CD8-positive, alpha-beta memory T cell (primary cell): ENCODE measurements at regions not wholly inside any gene's neighbourhood (a gene's known extent, or its start where the extent isn't known, plus 50 kb on each side); places are given as distances from the start of the nearest gene placed in this dataset.

Experiments used
- CTCF ChIA-PET: fragments of 350-600 bp; sonication (Branson Sonifier 250); formaldehyde crosslinking; loops from one replicate; lab custom pipeline; 2021; ENCODE audit warnings: antibody characterized with exemption; lab: Charles Lee
- POLR2A ChIA-PET: fragments of 350-600 bp; sonication (Branson Sonifier 250); formaldehyde crosslinking; loops from one replicate; lab custom pipeline; 2021; ENCODE audit warnings: antibody characterized with exemption; lab: Charles Lee
- DNase-seq, 5 donors: peaks; one replicate each; pipeline versions ENCODE4 v3.0.0 to v3.0.0-alpha.2; 2020 to 2022; ENCODE audit warnings: mixed read lengths in 1 of 5
- H3K27ac ChIP-seq: one replicate; pipeline ENCODE4 v1.7.0; 2013; ENCODE audit warnings: low read depth, mild to moderate bottlenecking, low read length, moderate library complexity
- H3K27me3 ChIP-seq: 2 replicates; pipeline ENCODE4 v1.7.0; 2013; ENCODE audit warnings: low read length, mild to moderate bottlenecking; ENCODE audit not compliant: insufficient read depth, poor library complexity, severe bottlenecking
- H3K36me3 ChIP-seq: 2 replicates; pipeline ENCODE4 v1.7.0; 2013; ENCODE audit warnings: mild to moderate bottlenecking, low read length, moderate library complexity; ENCODE audit not compliant: insufficient read depth
- H3K4me1 ChIP-seq: 2 replicates; pipeline ENCODE4 v1.7.0; 2013; ENCODE audit warnings: mild to moderate bottlenecking, low read length, moderate library complexity; ENCODE audit not compliant: insufficient read depth
- H3K4me3 ChIP-seq: 2 replicates; pipeline ENCODE4 v1.7.0; 2013; ENCODE audit warnings: mild to moderate bottlenecking, low read length
- H3K9me3 ChIP-seq: 2 replicates; pipeline ENCODE4 v1.7.0; 2013; ENCODE audit warnings: mild to moderate bottlenecking, low read length
- H3K27ac Mint-ChIP-seq, 8 donors: one replicate each; pipeline ENCODE4 v1.8.0; 2020 to 2021; ENCODE audit warnings: mixed read lengths in 8 of 8, mild to moderate bottlenecking in 6 of 8, inconsistent platforms in 3 of 8, moderate library complexity in 3 of 8
- H3K27me3 Mint-ChIP-seq, 2 donors: one replicate each; pipeline ENCODE4 v1.8.0; 2020 to 2021; ENCODE audit warnings: mixed read lengths in 2 of 2, mild to moderate bottlenecking in 1 of 2, moderate library complexity in 1 of 2
- H3K36me3 Mint-ChIP-seq, 3 donors: one replicate each; pipeline ENCODE4 v1.8.0; 2020 to 2021; ENCODE audit warnings: mixed read lengths in 3 of 3, inconsistent platforms in 1 of 3, mild to moderate bottlenecking in 1 of 3
- H3K4me1 Mint-ChIP-seq, 3 donors: one replicate each; pipeline ENCODE4 v1.8.0; 2020 to 2021; ENCODE audit warnings: mixed read lengths in 3 of 3, inconsistent platforms in 1 of 3, mild to moderate bottlenecking in 1 of 3
- H3K4me3 Mint-ChIP-seq, 7 donors: one replicate each; pipeline ENCODE4 v1.8.0; 2020 to 2021; ENCODE audit warnings: mixed read lengths in 7 of 7, mild to moderate bottlenecking in 6 of 7, moderate library complexity in 4 of 7, inconsistent platforms in 2 of 7
- H3K9me3 Mint-ChIP-seq, 5 donors: one replicate each; pipeline ENCODE4 v1.8.0; 2020 to 2022; ENCODE audit warnings: mixed read lengths in 5 of 5, mild to moderate bottlenecking in 3 of 5, moderate library complexity in 2 of 5, inconsistent platforms in 1 of 5

GRCh38 chr14:84361476-84361875 is 1168.5 kb upstream of the FLRT2 start:
- POLR2A ChIA-PET: no interaction called here
- Histone ChIP-seq H3K4me3 (no peak overlapping the region), H3K27me3 (no peaks in the 10 kb centered on the region), H3K27ac (no peak overlapping the region), H3K4me1 (no peaks in the 10 kb centered on the region), H3K9me3 (no peaks in the 10 kb centered on the region), H3K36me3 (no peaks in the 10 kb centered on the region)
- peaks cover 2 to 26% (median 12%) of the 10 kb centered on the region in 5 donors for H3K9me3 Mint-ChIP-seq
- no peak for DNase-seq
- no peak overlapping the region for H3K4me3 Mint-ChIP-seq
- H3K4me1 Mint-ChIP-seq: no peaks in the 10 kb centered on the region
- H3K36me3 Mint-ChIP-seq: no peaks in the 10 kb centered on the region
- CTCF ChIA-PET: no interaction called here
- H3K27me3 Mint-ChIP-seq: no peaks in the 10 kb centered on the region
- H3K27ac Mint-ChIP-seq: no peak overlapping the region

- Histone ChIP-seq H3K4me3 (no peak overlapping the region), H3K4me1 (no peaks in the 10 kb centered on the region), H3K36me3 (no peaks in the 10 kb centered on the region), H3K27me3 (no peaks in the 10 kb centered on the region), H3K27ac (no peak overlapping the region), H3K9me3 (no peaks in the 10 kb centered on the region)
- DNase-seq: no peak
- POLR2A ChIA-PET: no interaction called here
- Mint-ChIP-seq H3K4me3 (no peak overlapping the region), H3K27me3 (no peaks in the 10 kb centered on the region), H3K36me3 (no peaks in the 10 kb centered on the region), H3K27ac (no peak overlapping the region), H3K9me3 (peaks cover 0 to 28% (median 3%) of the 10 kb centered on the region in 5 donors), H3K4me1 (no peaks in the 10 kb centered on the region)
- CTCF ChIA-PET: no interaction called here
Observed at GRCh38 chr14:84375235-84375634, 1154.7 kb upstream of the FLRT2 start.

GRCh38 chr14:84390010-84390409 is 1139.9 kb upstream of the FLRT2 start:
- DNase-seq: no peak
- Histone ChIP-seq H3K36me3 (no peaks in the 10 kb centered on the region), H3K4me1 (no peaks in the 10 kb centered on the region), H3K9me3 (no peaks in the 10 kb centered on the region), H3K27ac (no peak overlapping the region), H3K4me3 (no peak overlapping the region), H3K27me3 (no peaks in the 10 kb centered on the region)
- peaks cover 2 to 49% (median 16%) of the 10 kb centered on the region in 5 donors for H3K9me3 Mint-ChIP-seq
- H3K36me3 Mint-ChIP-seq: no peaks in the 10 kb centered on the region
- H3K4me3 Mint-ChIP-seq: no peak overlapping the region
- POLR2A ChIA-PET: no interaction called here
- H3K27ac Mint-ChIP-seq: no peak overlapping the region
- no peaks in the 10 kb centered on the region for H3K4me1 Mint-ChIP-seq
- CTCF ChIA-PET: no interaction called here
- no peaks in the 10 kb centered on the region for H3K27me3 Mint-ChIP-seq

GRCh38 chr14:84397631-84398030 is 1132.3 kb upstream of the FLRT2 start:
- no peaks in the 10 kb centered on the region for H3K36me3 Mint-ChIP-seq
- Histone ChIP-seq H3K4me3 (no peak overlapping the region), H3K27ac (no peak overlapping the region), H3K27me3 (no peaks in the 10 kb centered on the region), H3K9me3 (no peaks in the 10 kb centered on the region), H3K36me3 (no peaks in the 10 kb centered on the region), H3K4me1 (no peaks in the 10 kb centered on the region)
- H3K27me3 Mint-ChIP-seq: no peaks in the 10 kb centered on the region
- ChIA-PET CTCF (no interaction called here), POLR2A (no interaction called here)
- H3K4me1 Mint-ChIP-seq: no peaks in the 10 kb centered on the region
- H3K4me3 Mint-ChIP-seq: no peak overlapping the region
- H3K9me3 Mint-ChIP-seq: peaks cover 10 to 32% (median 21%) of the 10 kb centered on the region in 5 donors
- no peak for DNase-seq
- no peak overlapping the region for H3K27ac Mint-ChIP-seq

- H3K4me3 ChIP-seq: no peak overlapping the region
- no peak for DNase-seq
- no peaks in the 10 kb centered on the region for H3K27me3 ChIP-seq
- H3K27ac ChIP-seq: no peak overlapping the region
- no peaks in the 10 kb centered on the region for H3K27me3 Mint-ChIP-seq
- no peaks in the 10 kb centered on the region for H3K9me3 ChIP-seq
- H3K4me3 Mint-ChIP-seq: no peak overlapping the region
- H3K27ac Mint-ChIP-seq: no peak overlapping the region
- H3K4me1 ChIP-seq: no peaks in the 10 kb centered on the region
- no peaks in the 10 kb centered on the region for H3K36me3 ChIP-seq
- ChIA-PET POLR2A (no interaction called here), CTCF (no interaction called here)
- no peaks in the 10 kb centered on the region for H3K36me3 Mint-ChIP-seq
- no peaks in the 10 kb centered on the region for H3K4me1 Mint-ChIP-seq
- H3K9me3 Mint-ChIP-seq: peaks cover 12 to 28% (median 21%) of the 10 kb centered on the region in 5 donors
Observed at GRCh38 chr14:84399296-84399910, 1130.5 kb upstream of the FLRT2 start.

- H3K4me3 ChIP-seq: no peak overlapping the region
- Mint-ChIP-seq H3K27me3 (no peaks in the 10 kb centered on the region), H3K9me3 (peaks cover 6 to 23% (median 17%) of the 10 kb centered on the region in 5 donors), H3K36me3 (no peaks in the 10 kb centered on the region), H3K4me1 (no peaks in the 10 kb centered on the region), H3K27ac (no peak overlapping the region), H3K4me3 (no peak overlapping the region)
- H3K9me3 ChIP-seq: no peaks in the 10 kb centered on the region
- ChIA-PET CTCF (no interaction called here), POLR2A (no interaction called here)
- H3K4me1 ChIP-seq: no peaks in the 10 kb centered on the region
- H3K27ac ChIP-seq: no peak overlapping the region
- no peaks in the 10 kb centered on the region for H3K36me3 ChIP-seq
- DNase-seq: no peak
- no peaks in the 10 kb centered on the region for H3K27me3 ChIP-seq
Observed at GRCh38 chr14:84401631-84402030, 1128.3 kb upstream of the FLRT2 start.

- Mint-ChIP-seq H3K4me1 (no peaks in the 10 kb centered on the region), H3K27ac (peak overlapping the region in 1 of 8 donors; percentile 37), H3K36me3 (no peaks in the 10 kb centered on the region), H3K27me3 (no peaks in the 10 kb centered on the region), H3K9me3 (peaks cover 3 to 21% (median 15%) of the 10 kb centered on the region in 5 donors), H3K4me3 (no peak overlapping the region)
- Histone ChIP-seq H3K27ac (no peak overlapping the region), H3K27me3 (no peaks in the 10 kb centered on the region), H3K4me3 (no peak overlapping the region), H3K4me1 (no peaks in the 10 kb centered on the region), H3K36me3 (no peaks in the 10 kb centered on the region), H3K9me3 (no peaks in the 10 kb centered on the region)
- no peak for DNase-seq
- CTCF ChIA-PET: no interaction called here
- POLR2A ChIA-PET: no interaction called here
Observed at GRCh38 chr14:84403585-84403984, 1126.4 kb upstream of the FLRT2 start.

GRCh38 chr14:84404246-84404645 is 1125.7 kb upstream of the FLRT2 start:
- H3K4me1 Mint-ChIP-seq: no peaks in the 10 kb centered on the region
- H3K36me3 Mint-ChIP-seq: no peaks in the 10 kb centered on the region
- no peak overlapping the region for H3K27ac Mint-ChIP-seq
- Histone ChIP-seq H3K27ac (no peak overlapping the region), H3K4me1 (no peaks in the 10 kb centered on the region), H3K36me3 (no peaks in the 10 kb centered on the region), H3K27me3 (no peaks in the 10 kb centered on the region), H3K4me3 (no peak overlapping the region), H3K9me3 (no peaks in the 10 kb centered on the region)
- peaks cover 3 to 23% (median 12%) of the 10 kb centered on the region in 5 donors for H3K9me3 Mint-ChIP-seq
- H3K27me3 Mint-ChIP-seq: no peaks in the 10 kb centered on the region
- no peak for DNase-seq
- no peak overlapping the region for H3K4me3 Mint-ChIP-seq
- ChIA-PET CTCF (no interaction called here), POLR2A (no interaction called here)
